Kidney capillary endothelial cell (primary cell): ENCODE measurements at regions not wholly inside any gene's neighbourhood (a gene's known extent, or its start where the extent isn't known, plus 50 kb on each side); places are given as distances from the start of the nearest gene placed in this dataset.

ENCODE experiments used
- DNase-seq: peaks from one replicate; pipeline ENCODE4 v3.0.0-alpha.2; 2018; ENCODE audit warnings: low spot score

DNA sequence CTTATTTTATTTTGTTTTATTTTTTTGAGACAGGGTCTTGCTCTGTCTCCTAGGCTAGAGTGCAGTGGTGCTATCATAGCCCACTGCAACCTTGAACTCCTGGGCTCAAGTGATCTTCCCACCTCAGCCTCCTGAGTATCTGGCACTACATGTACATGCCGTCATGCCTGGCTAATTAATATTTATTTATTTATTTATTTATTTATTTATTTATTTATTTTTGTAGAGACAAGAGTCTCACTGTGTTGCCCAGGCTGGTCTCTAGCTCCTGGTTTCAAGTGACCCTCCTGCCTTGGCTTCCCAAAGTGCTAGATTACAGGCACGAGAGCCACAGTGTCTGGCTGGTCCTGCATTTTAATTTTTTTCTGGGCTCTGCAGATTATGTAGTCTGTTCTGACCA is 84.9 kb upstream of the BCOR start:
- DNase-seq = no peak

DNA sequence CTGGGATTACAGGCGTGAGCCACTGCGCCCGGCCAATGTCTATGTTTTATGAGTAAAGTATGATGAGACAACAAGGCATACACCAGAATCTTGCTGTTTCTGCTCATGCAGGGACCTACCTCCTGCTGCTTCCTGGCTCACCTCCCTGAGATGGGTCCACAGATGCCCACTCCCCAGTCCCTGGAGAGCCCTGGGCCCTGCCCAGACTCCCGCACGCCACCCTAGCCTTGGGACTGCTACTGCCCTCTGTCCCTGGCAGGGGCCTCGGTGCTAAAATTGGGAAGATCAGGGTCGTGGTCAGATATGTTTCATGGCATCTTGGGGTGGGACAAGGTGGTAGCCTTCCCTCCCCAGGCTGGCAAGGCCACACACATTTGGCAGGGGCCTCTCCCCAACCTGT is 84.3 kb upstream of the BCOR start:
- no peak for DNase-seq

DNA sequence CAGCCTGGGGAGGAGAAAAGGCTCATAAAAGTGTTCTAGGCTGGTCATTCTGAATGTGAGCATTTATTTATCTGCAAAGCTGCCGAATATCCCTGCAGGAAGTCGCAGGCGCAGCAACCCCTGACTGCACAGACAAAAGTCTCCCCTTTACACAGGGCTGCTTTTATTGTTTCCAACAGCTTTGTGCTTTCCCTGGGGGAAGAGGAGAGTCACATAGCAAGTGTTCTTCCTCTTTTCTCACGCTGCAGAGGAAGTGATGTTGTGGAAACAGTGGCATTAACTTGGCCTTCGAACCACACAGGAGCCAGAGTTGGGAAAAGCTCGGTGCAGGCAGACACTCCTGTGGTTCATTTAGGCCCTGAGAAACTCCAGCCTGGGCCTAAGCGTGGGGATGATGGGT is 81.5 kb upstream of the BCOR start:
- no peak for DNase-seq

DNA sequence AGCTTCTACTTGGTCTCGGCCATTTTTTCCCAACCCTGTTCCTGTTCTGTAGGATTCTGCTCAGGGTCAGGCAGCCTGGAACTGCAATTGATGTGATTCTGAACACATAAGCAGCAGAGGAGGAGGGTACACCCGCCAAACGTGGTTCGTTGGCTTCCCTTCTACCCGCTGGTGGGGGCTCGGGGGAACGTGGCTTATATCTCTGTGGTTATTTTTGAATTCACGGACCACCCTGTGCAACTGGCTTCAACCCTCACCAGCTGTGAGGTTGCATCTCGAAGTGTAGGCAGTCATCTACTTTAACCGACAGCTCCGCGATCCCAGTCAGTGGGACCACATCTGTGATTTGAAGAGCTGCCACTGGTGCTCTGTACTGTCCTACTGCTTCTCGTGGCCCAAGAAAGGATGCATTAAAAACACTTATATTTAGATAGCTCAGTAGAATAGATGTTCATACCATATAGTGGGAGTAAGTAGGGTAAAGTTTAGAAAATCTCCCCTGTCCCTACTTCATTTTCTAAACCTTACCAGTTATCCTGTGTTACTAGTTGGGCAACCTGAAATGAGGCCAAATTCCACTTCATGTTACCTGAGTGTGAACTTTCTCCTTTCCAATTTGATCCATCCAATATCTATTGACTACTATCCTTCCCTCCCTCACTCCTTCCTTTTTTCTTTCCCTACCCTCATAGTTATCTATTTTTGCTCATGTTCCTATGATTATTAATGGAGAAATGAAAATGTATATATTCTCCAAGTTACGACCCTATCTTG is 80.4 kb upstream of the BCOR start:
- DNase-seq = no peak

DNA sequence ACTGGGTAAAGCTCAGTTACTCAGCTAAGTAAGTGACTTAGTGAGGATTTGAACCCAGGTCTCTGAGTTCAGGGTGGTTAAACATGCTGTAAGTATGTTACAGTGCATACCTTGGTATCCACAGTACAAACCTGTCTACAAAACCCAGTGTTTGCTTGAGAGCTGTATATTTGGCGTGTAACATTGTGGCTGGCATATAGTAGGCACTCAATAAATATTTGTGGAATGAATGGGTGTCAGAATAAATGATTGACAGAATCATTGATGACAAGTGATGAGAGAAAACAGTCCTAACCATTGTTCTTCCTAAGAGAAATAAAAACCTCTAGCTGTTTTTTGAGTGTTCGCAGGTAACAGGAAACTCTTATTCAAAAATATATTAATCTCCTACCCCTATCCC is 79.7 kb upstream of the BCOR start:
- no peak for DNase-seq

DNA sequence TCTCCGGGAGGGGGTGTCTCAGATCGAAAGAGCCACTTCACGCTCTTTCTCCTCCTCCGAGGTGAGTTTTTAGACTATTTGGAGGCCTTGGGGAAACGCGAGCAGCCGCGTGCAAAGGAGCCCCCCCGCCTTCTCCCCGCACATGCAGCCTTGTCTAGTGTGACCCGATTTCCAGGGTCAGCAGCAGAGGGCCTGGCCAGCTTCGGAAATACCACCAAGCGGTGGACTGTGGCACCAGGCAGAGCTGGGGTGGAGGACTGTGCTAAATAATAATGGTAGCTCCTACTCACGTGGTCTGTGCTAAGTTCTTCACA is 79.3 kb upstream of the BCOR start:
- no peak for DNase-seq

DNA sequence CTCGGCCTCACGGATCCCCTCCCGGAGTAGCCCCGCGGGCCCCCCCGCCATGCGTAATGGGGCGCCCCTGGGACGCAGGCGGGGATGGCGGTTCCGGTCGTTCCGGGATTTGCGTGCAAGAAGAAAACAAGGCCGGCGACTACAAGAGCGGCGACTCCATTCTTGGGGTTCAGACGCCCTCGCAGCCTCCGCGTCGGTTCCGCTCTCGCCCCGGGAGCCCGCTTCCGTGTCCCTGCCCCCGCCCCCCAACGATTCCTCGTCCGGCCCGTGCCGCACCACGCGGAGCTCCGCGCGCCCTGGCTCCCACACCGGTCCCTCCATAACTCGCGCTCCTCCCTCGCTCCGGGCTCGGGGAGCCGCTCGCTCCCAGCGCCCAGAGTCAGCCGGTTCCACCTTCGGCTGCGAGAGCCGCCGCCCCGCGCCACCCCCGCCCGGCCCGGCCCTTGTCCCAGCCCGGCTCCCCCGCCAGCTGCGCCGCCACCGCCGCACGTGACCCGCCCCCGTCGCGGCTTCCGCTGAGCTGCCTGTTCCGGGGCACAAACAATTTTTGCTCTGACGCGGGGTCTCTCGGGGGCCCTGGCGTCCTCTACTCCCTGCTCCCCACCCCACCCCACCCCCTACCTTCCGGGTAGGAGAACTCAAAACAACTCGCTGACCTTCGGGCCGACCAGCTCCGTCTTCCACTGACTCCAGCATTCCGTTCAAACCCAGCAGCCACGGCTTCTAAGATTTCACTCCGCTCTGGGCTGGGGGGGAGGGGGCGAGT is 78.8 kb upstream of the BCOR start:
- DNase-seq = peak; percentile 7

DNA sequence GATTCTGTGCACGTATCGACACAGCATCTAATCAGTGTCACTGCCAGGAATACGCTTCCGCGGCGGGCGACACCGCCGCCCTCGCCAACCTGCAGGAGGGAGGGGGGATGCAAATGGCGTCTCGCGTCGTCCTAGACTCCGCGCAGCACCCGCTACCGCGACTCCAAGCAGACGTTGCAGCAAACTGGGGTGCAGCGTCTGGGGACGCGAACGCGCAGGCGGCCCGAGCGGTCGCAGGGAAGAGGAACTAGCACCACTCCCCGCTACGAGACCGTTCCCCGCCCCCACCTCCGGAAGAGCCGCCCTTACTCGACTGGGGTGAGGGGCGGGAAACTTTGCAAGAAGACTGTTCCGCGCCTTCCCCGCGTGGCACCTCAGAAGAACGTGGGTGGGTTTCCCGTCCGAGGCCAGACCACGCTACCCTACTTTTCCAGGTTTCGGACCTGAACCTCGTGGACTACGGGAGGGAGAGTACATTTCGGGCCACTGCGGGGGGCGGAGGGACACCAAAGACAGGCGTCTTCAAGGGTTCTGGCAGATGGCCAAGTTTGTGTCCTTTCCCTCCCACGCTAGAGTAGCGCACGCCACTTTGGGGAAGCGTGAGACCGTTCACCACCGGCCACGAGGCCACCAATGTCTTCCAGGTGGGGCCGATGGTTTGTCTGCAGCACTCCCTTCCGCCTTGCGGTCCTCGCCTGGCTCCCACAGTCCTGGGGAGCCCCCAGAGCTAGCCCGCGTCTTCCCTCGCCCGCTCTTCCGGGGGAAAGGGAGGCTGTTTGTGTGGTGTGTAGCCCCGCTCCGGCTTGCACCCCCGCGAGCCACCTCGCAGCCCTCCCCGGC is 78.0 kb upstream of the BCOR start:
- no peak for DNase-seq

DNA sequence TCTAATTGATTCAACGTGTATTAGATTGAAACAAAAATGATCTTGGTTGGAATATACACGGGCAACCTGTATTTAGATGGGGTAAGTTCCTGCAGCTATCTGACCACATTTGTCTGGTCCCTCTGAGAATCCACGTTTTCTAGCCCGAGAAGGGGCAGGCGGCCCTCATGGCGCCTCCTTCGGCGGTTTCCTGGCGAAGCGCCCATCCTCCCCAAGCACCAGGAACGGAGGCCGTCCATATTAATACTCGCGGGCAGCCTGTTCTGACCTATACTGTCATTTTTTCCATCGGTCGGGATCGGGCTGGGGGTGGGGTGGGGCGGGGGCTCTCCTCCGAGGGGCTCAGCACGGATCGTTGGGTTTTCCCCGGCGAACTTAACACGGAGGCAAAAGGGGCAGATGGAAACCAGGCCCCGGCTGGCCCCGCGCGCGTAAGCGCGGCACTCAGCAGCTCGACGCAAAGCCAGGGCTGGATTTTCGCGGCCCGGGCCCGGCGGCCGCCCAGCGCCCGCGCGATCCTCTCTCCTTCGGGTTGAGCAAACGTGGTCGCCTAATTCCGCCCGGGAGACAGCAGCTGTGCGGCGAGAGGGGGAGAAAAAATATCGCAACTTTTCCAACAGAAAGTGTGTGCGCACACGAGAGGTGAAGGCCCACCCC is 77.2 kb upstream of the BCOR start:
- DNase-seq = no peak

DNA sequence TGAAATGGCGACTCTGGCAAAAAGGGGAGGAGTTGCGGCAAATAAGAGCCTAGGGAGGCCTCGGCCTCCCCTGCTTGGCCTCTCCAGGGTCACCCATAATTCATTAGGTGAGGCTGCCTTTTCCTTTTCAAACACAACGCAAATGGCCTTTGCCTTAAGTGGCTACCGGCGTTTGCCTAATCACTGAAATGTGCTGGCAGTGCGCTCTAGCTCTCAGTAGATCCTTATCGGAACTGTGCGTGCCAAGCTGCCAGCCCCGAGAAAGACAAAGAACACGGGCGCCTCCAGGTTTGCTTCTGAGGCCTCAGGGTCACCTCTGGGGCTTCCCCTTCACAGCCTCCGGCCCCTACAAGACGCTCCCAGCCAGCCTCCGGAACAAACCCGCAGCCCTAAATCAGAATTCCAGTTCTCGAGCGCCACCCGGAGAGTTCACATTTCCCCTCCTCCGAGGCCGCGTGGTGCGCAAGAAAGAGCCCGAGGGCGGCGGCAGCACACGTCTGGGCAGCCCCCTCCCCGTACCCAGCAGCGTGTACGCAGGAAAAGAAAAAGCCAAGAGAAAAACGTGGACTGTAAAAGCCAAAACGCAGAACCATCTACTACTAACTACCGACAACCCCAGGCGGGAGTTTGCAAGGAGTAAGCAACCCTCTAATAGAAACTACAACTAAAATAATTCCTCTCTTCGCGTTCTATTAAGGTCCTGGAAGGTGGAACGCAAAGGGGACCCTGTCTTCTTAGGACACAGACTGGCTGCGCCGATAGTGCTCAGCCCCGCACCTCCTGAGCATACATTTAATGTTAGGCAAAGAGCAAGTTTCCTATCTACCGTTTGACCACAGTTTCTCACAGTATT is 76.5 kb upstream of the BCOR start:
- DNase-seq = peak; percentile 44

DNA sequence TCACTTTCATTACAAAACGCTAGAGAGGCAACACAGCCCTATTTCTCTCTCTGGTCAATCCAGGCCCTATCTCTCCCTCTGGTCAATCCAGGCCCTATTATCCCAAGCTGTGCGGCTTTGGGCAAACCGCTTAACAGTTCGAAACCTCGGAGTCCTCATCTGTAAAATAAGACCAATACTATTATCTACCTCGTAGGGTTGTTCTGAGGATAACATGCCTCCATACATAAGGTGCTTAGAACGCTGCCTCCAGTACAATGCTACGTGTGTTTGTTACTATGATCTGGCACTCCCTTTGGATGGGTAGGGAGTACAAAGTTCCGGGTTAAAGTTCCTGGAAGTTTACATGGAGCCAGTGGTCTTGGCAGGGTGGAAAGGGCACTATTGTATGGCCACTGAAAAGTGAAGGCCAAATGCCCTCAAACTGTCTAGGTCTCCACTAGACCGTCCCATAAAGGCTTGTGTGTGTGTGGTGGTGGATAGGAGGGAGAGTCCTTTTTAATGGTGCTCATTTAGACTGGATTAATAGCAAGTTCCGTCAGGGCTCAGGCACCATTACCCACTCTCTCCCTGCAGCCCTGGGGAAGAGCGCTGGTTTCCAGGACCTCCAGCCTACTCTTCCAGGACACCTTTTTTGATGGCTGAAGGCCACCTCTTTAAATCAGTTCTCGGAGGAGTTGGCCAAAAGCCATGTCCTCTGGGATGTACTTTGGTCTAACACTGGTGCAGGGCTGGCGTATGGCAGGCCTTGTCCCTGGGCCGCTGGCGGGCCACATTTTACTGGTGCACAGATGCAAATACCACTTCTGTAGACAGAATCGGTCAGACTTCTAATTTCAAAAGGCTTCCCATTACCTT is 75.6 kb upstream of the BCOR start:
- DNase-seq = no peak

DNA sequence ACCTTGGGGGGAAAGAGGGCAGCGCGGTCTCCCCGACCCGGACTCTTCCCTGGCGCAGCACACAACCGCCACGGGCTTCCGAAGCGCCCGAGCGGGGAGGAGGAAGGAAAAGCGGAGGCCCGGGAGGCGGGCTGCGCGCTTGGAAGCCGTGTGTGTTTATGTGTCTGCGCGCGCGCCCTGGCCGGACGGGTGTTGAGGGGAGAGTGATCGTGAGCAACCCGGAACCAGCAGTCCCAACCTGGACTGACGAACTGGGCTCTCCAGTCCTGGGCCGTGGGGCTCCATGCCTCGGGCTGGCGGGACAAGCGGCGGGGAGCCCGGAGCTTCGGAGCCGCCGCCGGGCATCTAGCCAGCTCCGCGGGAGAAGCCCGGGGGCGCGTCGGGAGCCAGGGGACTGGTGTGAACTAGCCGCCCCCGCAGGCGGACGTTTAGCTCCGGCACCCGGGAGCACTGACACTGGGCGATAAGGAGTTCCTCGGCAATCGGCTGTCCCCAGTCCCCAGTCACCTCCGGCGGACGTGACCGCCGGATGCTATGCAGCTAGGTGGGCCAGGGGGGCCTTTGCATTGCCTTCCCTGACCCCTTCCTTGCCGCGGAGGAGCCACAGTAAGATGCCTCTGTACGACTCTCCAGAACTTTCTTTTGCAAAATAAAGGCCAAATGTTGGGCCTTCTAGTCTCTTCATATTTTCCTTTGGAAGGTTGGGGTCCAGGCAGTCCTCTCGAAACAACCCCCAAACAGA is 74.8 kb upstream of the BCOR start:
- DNase-seq = no peak

DNA sequence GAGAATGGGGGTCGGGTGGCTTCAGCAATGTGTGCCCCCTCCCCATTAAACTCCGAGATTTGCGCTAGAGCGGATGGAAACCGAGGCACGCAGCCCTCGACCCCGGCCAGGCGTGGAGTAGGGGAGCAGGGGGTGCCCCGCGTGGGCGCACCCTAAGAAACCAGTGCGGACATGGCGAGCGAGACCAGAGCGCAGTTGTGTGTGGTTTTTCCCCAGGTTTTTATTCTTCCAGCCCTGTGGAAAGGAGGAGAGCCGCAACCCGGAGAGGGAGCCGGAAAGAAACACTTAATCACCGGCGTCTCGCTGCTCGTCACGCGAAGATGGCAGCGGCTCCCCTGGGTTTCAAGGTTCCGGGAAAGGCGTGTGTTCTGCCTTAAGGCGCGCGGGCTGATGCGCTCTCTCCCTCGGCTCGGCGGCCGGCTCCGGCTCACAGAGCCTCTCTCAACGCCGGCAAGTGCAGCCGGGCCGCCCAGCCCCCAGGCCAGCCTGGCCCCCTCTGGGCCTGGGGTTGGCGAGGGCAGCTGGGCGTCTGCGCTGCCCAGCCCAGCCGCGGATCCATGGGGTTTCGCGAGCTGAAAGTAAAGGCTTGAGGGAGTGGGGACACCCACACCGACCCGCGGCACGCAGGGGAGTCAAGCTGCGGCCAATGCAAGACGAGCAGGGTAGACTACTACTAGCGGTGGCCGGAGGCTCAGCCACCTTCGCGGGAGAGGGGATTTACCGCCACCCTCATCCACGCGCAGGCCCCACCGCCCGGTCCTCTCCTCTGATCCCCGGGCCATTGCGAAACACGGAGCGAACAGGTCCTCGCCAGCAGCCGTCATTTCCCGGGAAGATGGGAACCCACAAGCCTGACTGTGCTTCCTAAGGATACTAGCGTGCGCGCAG is 74.0 kb upstream of the BCOR start:
- DNase-seq = no peak

DNA sequence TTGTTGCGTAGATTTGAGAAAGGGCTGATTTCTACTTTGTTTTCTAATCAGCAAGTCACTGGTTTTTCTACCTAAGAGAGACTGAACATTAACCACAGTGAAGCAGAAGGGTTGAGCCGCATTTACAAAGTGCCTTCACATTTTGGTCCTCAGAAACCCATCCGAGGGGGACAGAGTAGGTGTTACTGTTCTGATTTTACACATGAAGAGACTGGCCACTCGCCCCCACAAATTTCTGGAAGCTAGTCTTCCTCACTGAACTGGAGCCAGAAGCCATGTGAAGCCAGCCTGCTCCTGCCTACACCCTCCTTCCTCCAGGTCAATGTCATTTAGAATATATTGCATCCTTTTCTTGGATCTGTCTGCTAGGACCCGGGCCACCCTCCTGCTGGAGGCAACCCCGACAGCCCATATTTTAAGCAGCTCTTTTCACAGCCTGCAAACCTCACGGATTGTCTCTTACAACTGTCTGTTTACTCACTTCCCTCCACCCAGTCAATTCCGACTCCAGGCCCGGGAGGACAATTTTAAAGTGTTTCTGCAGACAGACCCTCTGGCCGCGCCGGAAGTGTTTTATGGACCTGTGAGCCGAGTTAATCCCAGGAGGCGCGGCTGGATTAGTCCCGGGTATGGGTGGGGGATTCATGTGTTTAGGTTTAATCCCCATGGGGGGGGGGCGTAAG is 73.2 kb upstream of the BCOR start:
- no peak for DNase-seq

DNA sequence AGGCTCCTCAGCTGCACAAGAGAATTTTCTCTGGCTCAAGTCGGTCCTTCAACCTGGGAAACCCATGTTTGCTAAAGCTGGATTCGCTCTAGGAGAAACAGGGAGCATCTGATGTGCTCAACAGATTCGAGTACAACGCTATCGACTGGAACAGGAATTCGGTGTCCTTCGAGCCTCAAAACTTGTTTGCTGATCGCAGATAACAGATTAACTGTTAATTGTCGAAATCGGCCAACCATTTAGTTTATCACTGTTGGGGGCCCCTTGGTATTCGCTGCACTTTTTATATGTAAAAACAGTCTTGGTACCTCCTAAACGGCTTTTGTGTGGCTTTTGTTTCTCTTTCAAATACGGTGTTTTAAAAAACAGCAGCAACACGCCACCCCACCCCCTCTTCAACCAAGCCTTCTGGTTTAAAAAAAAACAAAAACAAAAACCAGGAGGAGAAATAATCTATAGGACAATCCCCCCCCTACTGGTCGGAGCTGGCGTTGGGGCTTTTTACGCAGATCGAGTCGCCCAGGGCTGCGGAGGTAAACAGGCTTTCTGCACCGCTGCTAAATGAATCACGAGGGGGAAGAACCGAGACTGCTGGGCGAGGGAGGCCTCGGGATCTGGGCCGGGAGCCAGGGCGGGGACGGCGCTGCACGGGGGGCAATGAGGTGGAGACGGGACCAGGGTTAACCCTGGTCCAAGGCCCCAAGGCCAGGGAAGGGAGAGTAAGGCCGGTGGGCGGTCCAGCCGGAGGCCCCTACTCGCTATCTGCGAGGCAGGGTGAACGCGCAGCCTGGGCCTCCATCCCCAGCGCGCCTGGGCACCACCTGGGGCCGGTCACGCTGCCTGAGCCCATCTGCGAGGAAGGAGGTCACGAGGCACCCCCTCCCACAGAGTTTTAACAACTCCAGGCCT is 71.7 kb upstream of the BCOR start:
- DNase-seq = no peak

DNA sequence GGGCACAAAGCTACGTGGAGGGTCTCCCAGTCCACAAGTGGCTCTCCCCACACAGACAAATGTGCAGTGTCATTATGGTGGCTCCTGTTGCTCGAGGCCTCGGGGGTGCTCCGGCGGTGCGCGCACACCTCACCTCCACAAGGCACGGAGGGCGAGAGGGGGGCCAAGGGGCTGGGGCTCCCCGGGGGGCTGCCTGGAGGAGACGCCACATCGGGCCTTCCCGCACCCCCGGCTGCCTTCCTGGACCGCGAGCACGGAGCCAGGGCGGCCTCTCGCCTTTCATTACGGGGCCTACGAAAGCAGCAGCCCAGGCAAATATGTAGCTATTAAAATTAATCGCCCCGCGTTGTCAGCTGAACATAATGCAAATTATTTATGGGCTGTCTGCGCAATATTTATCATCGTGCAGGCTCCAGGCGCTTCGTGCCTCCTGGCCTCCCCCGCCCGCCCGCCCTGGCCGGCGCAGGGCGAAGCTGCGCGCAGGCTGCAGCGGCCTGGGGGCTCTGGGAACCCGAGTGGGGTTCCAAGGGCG is 70.8 kb upstream of the BCOR start:
- DNase-seq = no peak
